Smooth muscle cell (in vitro differentiated cells): ENCODE measurements at regions not wholly inside any gene's neighbourhood (a gene's known extent, or its start where the extent isn't known, plus 50 kb on each side); places are given as distances from the start of the nearest gene placed in this dataset.
A peak's percentile ranks its signal among the peaks of the same experiment; 100 is the strongest.

Experiments used
- DNase-seq: peaks from one replicate; lab custom pipeline; 2025; ENCODE audit not compliant: unreplicated experiment; lab: John Stamatoyannopoulos, UW
- H2AFZ ChIP-seq: fragments of 200-600 bp; sonication (generic); 2 replicates; pipeline ENCODE4 v1.6.0; 2016; ENCODE audit warnings: antibody characterized with exemption, low read depth, mild to moderate bottlenecking
- H3F3A ChIP-seq: fragments of 200-600 bp; sonication (generic); 2 replicates; pipeline ENCODE4 v1.6.0; 2017; ENCODE audit warnings: antibody characterized with exemption, low read depth
- H3K27ac ChIP-seq: fragments of 200-600 bp; sonication (generic); 2 replicates; pipeline ENCODE4 v1.5.1; 2016; ENCODE audit warnings: low read depth, mild to moderate bottlenecking
- H3K27me3 ChIP-seq: fragments of 200-600 bp; sonication (generic); 2 replicates; pipeline ENCODE4 v1.6.1; 2016; ENCODE audit warnings: low read depth, mild to moderate bottlenecking
- H3K36me3 ChIP-seq: fragments of 200-600 bp; sonication (generic); 2 replicates; pipeline ENCODE4 v1.5.1; 2016; ENCODE audit warnings: low read depth
- H3K4me1 ChIP-seq: fragments of 200-600 bp; sonication (generic); 2 replicates; pipeline ENCODE4 v1.5.1; 2016; ENCODE audit warnings: low read depth
- H3K4me2 ChIP-seq: fragments of 200-600 bp; sonication (generic); 2 replicates; pipeline ENCODE4 v1.6.0; 2016; ENCODE audit warnings: mild to moderate bottlenecking
- H3K4me3 ChIP-seq: fragments of 200-600 bp; sonication (generic); 2 replicates; pipeline ENCODE4 v1.5.1; 2016; ENCODE audit warnings: mild to moderate bottlenecking
- H3K79me2 ChIP-seq: fragments of 200-600 bp; sonication (generic); 2 replicates; pipeline ENCODE4 v1.6.0; 2016; ENCODE audit warnings: low read depth, mild to moderate bottlenecking
- H3K9ac ChIP-seq: fragments of 200-600 bp; sonication (generic); 2 replicates; pipeline ENCODE4 v1.6.0; 2016; ENCODE audit warnings: low read depth
- H3K9me3 ChIP-seq: fragments of 200-600 bp; sonication (generic); replicated peaks from 2 replicates; pipeline ENCODE4 v1.5.1; 2016; ENCODE audit warnings: low read depth
- H4K20me1 ChIP-seq: fragments of 200-600 bp; sonication (generic); 2 replicates; pipeline ENCODE4 v1.6.0; 2016; ENCODE audit warnings: low read depth
- CTCF ChIP-seq: fragments of 200-600 bp; sonication (generic); IDR thresholded peaks from 2 replicates; pipeline ENCODE4 v1.5.1; 2017; ENCODE audit warnings: borderline replicate concordance, mild to moderate bottlenecking, antibody characterized with exemption; ENCODE audit not compliant: insufficient read depth, poor library complexity, severe bottlenecking
- WGBS: methylation state at CpG from one replicate; pipeline ENCODE4 v1.1.7; 2016; ENCODE audit warnings: low lambda C conversion rate; 5-methylcytosine and 5-hydroxymethylcytosine counted together

- no peaks in the 10 kb centered on the region for H3K36me3 ChIP-seq
- no peaks in the 10 kb centered on the region for H3K27me3 ChIP-seq
- H3K9ac ChIP-seq: no peak overlapping the region
- no peak for TF ChIP-seq CTCF
- H4K20me1 ChIP-seq: no peaks in the 10 kb centered on the region
- 80% methylated on average over 6 of the region's 6 CpGs for WGBS
- peak overlapping the region; percentile 69 for H2AFZ ChIP-seq
- H3K4me3 ChIP-seq: no peak overlapping the region
- H3K27ac ChIP-seq: peak overlapping the region; percentile 69
- no peak for DNase-seq
- no peaks in the 10 kb centered on the region for H3K9me3 ChIP-seq
- H3K79me2 ChIP-seq: no peaks in the 10 kb centered on the region
- H3K4me2 ChIP-seq: peak overlapping the region; percentile 71
- H3K4me1 ChIP-seq: peaks cover 5% of the 10 kb centered on the region
- peaks cover 6% of the 10 kb centered on the region for H3F3A ChIP-seq
Observed at GRCh38 chr9:15372455-15372854, 50.2 kb upstream of the SNAPC3 start.

GRCh38 chr9:15371448-15371845 lies 51.2 kb upstream of the SNAPC3 start:
- Histone ChIP-seq H3K27ac (no peak overlapping the region), H2AFZ (no peak overlapping the region), H3K9ac (no peak overlapping the region), H4K20me1 (no peaks in the 10 kb centered on the region), H3K4me3 (no peak overlapping the region), H3K4me2 (no peak overlapping the region), H3K9me3 (no peaks in the 10 kb centered on the region), H3K79me2 (no peaks in the 10 kb centered on the region), H3F3A (peaks cover 6% of the 10 kb centered on the region), H3K36me3 (no peaks in the 10 kb centered on the region), H3K27me3 (no peaks in the 10 kb centered on the region), H3K4me1 (peaks cover 5% of the 10 kb centered on the region)
- no peak for TF ChIP-seq CTCF
- DNase-seq: no peak
- WGBS: 89% methylated on average over 6 of the region's 6 CpGs

GRCh38 chr9:15370466-15371447 lies 51.9 kb upstream of the SNAPC3 start:
- Histone ChIP-seq H2AFZ (no peak overlapping the region), H3K27ac (no peak overlapping the region), H3K4me1 (peaks cover 5% of the 10 kb centered on the region), H3K79me2 (no peaks in the 10 kb centered on the region), H3K4me2 (no peak overlapping the region), H3K36me3 (no peaks in the 10 kb centered on the region), H3K4me3 (no peak overlapping the region), H3F3A (peaks cover 6% of the 10 kb centered on the region), H3K9me3 (no peaks in the 10 kb centered on the region), H4K20me1 (no peaks in the 10 kb centered on the region), H3K27me3 (no peaks in the 10 kb centered on the region), H3K9ac (no peak overlapping the region)
- DNase-seq: no peak
- 82% methylated on average over 15 of the region's 15 CpGs for WGBS
- TF ChIP-seq CTCF: no peak

GRCh38 chr9:15369871-15370270 lies 52.8 kb upstream of the SNAPC3 start:
- H3F3A ChIP-seq: peaks cover 6% of the 10 kb centered on the region
- no peak overlapping the region for H2AFZ ChIP-seq
- H3K36me3 ChIP-seq: no peaks in the 10 kb centered on the region
- no peaks in the 10 kb centered on the region for H3K79me2 ChIP-seq
- no peaks in the 10 kb centered on the region for H4K20me1 ChIP-seq
- 85% methylated on average over 1 of the region's 1 CpG for WGBS
- H3K4me1 ChIP-seq: peaks cover 5% of the 10 kb centered on the region
- no peaks in the 10 kb centered on the region for H3K9me3 ChIP-seq
- no peak for TF ChIP-seq CTCF
- no peaks in the 10 kb centered on the region for H3K27me3 ChIP-seq
- DNase-seq: no peak
- no peak overlapping the region for H3K4me2 ChIP-seq
- no peak overlapping the region for H3K4me3 ChIP-seq
- H3K27ac ChIP-seq: no peak overlapping the region
- H3K9ac ChIP-seq: no peak overlapping the region
